OCI-LY3 (cell line): ENCODE measurements at regions not wholly inside any gene's neighbourhood (a gene's known extent, or its start where the extent isn't known, plus 50 kb on each side); places are given as distances from the start of the nearest gene placed in this dataset.

Experiments
- CTCF ChIP-seq: fragments of 200-600, 300-600 bp; sonication (generic); IDR thresholded peaks from 2 replicates; pipeline ENCODE4 v1.5.1; 2014; ENCODE audit warnings: antibody characterized with exemption, low read length, low read depth
- EZH2phosphoT487 ChIP-seq: fragments of 200-600 bp; shearing (Covaris generic); IDR thresholded peaks from 2 replicates; pipeline ENCODE4 v1.6.1; 2018; ENCODE audit warnings: antibody characterized with exemption, mixed run types, low read depth

- TF ChIP-seq CTCF (no peak), EZH2phosphoT487 (no peak)
These were observed 166.2 kb upstream of the PLXNA2 start for GRCh38 chr1:208410409-208410808.
